H4 (cell line): ENCODE measurements at regions not wholly inside any gene's neighbourhood (a gene's known extent, or its start where the extent isn't known, plus 50 kb on each side); places are given as distances from the start of the nearest gene placed in this dataset.

Experiments used
- DNase-seq: peaks from one replicate; pipeline ENCODE4 v3.0.0-alpha.2; 2015; ENCODE audit warnings: low spot score

DNA sequence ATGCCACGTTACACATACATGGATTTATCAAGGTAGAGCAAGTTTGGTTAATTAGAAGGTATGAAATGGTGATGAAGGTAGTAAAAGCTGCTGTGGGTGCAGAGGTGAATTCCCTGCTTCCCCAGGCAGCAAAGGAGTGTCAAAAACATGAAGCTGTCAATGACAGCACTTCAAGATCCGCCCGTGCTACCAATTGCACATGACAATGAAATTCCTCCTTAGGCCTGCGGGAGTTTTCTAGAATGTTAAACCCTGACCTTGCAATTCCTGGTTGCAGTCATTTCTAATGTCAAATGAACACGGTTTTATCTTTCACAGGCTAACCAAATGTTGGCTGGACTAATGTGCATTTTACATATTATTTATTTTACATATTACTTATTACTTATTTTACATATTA is 67.7 kb upstream of the LSM14A start:
- no peak for DNase-seq

- no peak for DNase-seq
Observed at GRCh38 chr19:34109596-34109995, 62.7 kb upstream of the LSM14A start.

- DNase-seq = no peak
Observed at GRCh38 chr19:34118879-34119748, 53.2 kb upstream of the LSM14A start.

GRCh38 chr19:34120141-34120540 is 52.2 kb upstream of the LSM14A start:
- no peak for DNase-seq

DNA sequence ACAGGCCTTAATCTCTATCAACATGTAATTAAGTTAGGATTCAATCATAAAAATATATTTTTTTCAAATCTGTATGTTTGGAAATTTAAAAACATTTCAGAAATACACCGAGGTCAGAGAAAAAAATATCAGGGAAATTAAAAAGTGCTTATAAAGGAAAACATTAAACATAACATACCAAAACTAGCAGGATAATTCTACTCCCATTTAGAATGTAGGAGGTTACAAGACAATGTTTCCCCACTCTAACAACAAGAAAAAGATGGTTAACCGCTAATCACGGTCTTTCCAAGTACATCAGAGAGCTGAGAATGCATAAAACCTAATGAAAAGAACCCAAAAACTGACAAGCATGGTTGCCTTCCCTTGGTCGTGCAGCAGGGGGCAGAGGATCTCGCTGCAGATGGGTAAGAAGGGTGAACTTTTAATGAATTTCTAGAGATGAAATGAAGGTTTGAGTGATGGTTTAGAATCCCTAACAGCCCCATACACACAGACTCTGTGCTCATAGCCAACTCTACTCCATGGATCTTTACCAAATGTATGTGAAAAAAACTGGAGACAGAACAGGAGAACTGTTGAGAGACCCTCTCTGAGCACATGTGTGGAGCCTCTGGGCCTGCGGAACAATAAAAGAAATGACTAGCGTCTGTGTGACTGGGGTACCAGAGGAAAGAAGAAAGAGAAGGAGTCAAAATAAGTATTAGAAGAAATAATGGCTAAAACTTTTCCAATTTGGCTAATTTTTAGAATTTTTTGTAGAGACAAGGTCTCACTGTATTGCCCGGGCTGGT is 51.3 kb upstream of the LSM14A start:
- peak; percentile 64 for DNase-seq
